GM20000 (cell line): ENCODE measurements at regions not wholly inside any gene's neighbourhood (a gene's known extent, or its start where the extent isn't known, plus 50 kb on each side); places are given as distances from the start of the nearest gene placed in this dataset.

ENCODE experiments used
- DNase-seq: peaks from one replicate; pipeline ENCODE4 v3.0.0; 2012; ENCODE audit warnings: low spot score
- TF ChIP-seq, protein P1 (sequence below): IDR thresholded peaks from 2 replicates; pipeline ENCODE4 v1.5.1; 2012; ENCODE audit warnings: mild to moderate bottlenecking, control low read depth; ENCODE audit errors: extremely low read depth, missing control alignments

DNA sequence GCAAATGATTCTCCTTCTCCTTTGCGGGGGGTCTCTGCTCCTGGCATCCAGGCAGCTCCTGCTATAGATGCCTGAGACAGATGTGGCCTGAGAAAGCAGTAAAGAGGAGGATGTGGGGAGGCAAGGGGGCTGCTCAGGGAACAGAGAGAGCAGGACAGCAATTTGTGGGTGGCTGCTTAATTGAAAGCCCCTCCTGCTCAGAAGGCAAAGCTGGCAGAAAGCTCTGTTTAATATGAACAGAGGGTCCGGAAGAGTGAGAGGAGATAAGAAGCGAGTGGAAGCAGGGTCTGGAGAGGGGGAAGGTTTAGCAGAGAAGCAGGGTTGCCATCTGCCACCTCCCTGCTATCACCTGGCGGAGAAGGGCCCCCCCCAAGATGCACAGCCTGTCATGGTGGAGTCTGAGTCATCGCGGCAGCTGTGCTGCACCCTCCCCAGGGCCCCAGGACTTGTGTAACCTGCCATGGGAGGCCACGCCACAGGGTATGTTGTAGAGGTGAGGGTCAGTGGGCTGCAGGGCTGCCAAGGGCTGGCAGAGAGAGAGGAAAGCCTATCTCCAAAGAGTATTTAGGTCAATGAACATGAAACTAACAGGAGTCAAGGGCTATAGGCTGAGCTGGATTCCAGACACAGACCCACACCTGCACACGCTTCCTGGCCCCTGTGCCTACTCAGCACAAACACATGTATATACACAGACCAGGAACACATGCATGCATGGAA is 1109.8 kb upstream of the AUTS2 start:
- TF ChIP-seq, protein P1, sequence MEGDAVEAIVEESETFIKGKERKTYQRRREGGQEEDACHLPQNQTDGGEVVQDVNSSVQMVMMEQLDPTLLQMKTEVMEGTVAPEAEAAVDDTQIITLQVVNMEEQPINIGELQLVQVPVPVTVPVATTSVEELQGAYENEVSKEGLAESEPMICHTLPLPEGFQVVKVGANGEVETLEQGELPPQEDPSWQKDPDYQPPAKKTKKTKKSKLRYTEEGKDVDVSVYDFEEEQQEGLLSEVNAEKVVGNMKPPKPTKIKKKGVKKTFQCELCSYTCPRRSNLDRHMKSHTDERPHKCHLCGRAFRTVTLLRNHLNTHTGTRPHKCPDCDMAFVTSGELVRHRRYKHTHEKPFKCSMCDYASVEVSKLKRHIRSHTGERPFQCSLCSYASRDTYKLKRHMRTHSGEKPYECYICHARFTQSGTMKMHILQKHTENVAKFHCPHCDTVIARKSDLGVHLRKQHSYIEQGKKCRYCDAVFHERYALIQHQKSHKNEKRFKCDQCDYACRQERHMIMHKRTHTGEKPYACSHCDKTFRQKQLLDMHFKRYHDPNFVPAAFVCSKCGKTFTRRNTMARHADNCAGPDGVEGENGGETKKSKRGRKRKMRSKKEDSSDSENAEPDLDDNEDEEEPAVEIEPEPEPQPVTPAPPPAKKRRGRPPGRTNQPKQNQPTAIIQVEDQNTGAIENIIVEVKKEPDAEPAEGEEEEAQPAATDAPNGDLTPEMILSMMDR = no peak
- no peak for DNase-seq

GRCh38 chr7:68491523-68492358 is 1106.5 kb upstream of the AUTS2 start:
- no peak for DNase-seq
- TF ChIP-seq, protein P1 = no peak

- TF ChIP-seq, protein P1 = no peak
- DNase-seq = no peak
Measured at GRCh38 chr7:68492359-68492690, 1106.0 kb upstream of the AUTS2 start.

DNA sequence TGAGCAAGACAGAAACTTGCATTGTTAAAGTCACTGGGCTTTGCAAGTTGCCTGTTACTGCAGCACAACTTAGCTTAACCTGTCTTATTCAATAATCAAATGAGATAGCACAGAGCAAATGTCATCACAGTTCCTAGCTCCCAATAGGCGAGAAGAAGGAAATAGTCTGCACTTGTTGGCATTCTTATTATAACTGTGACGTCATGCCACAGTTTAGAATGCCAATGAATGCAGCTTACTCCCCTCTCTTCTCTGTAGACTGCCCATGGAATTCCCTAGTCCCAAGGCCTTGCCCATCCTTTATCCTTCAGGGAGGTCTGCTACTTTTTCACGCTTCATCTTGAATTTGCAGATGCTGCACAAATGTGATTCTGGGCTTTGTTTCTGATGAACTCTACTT is 1094.9 kb upstream of the AUTS2 start:
- no peak for DNase-seq
- TF ChIP-seq, protein P1 = no peak

DNA sequence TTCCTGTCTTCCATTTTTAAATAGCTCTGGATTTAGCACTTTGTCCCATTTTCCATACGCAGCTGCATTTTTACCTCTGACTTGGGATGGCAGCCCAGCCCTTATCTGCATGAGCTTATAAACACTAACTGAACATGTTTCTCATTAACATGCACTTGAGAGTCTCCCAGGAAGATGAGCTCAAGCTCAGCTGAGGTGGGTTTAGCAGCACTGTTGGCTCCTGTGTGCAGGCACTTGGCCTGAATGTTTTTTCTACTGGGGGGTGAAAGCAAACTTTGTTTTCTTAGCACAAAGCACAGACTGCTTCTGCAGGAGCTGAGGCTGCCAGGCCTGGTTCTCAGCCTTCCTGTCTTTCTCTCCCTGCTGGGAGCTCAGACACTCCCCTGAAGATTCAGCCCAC is 1093.6 kb upstream of the AUTS2 start:
- DNase-seq = no peak
- TF ChIP-seq, protein P1 = no peak

DNA sequence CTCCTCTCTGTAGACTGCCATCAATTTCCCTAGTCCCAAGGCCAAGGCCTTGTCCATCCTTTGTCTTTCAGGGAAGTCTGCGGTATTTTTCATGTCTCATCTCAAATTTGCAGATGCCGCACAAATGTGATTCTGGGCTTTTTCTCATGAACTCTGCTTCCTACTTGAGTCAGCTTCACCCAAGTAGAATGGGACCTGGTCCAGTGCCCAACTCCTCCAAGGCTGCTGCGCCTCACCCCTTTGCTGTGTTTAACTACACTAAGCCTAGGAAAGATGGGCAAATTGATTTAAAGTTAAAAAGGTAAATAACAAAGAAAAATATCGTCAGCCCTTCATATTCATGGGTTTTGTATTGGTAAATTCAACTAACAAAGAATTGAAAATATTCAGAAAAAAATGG is 1092.6 kb upstream of the AUTS2 start:
- DNase-seq = no peak
- TF ChIP-seq, protein P1 = no peak

DNA sequence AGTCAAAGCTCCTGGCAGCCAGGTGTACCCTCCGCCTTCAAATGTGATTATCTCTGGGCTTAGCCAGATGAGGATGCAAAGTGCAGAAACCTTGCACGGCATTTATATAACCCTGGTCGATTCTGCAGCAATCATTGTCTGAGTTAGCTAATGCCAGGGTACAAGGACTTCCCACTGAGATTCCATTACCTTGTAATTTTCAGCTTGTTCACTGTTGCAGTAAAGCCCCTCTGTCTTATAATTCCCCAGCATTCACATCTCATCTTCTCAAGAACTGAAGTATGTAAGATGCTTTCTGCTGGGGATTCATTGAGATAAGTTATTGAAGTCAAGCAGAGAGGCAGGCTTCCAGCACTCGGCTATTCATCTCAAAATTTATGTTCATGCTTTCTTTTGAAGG is 1090.6 kb upstream of the AUTS2 start:
- TF ChIP-seq, protein P1 = no peak
- DNase-seq = no peak
